ENCODE measurements at regions not wholly inside any gene's neighbourhood (a gene's known extent, or its start where the extent isn't known, plus 50 kb on each side); places are given as distances from the start of the nearest gene placed in this dataset.
A peak's percentile ranks its signal among the peaks of the same experiment; 100 is the strongest.

- no peak for DNase-seq
These were observed 129.6 kb upstream of the SLC1A4 start for GRCh38 chr2:64859312-64860212.

- DNase-seq = no peak
These were observed 128.8 kb upstream of the SLC1A4 start for GRCh38 chr2:64860276-64860885.

GRCh38 chr2:64860936-64861335 is 128.3 kb upstream of the SLC1A4 start:
- DNase-seq = no peak

GRCh38 chr2:64861452-64862397 is 127.5 kb upstream of the SLC1A4 start:
- no peak for DNase-seq

GRCh38 chr2:64862623-64863022 is 126.6 kb upstream of the SLC1A4 start:
- no peak for DNase-seq

- DNase-seq = no peak
These were observed 125.9 kb upstream of the SLC1A4 start for GRCh38 chr2:64863097-64863820.

GRCh38 chr2:64865073-64865830 is 123.9 kb upstream of the SLC1A4 start:
- DNase-seq = no peak

GRCh38 chr2:64865831-64866345 is 123.3 kb upstream of the SLC1A4 start:
- DNase-seq = no peak

- DNase-seq = no peak
These were observed 122.4 kb upstream of the SLC1A4 start for GRCh38 chr2:64866797-64867196.

GRCh38 chr2:64867253-64867996 is 121.8 kb upstream of the SLC1A4 start:
- DNase-seq = no peak

GRCh38 chr2:64869126-64869525 is 120.1 kb upstream of the SLC1A4 start:
- DNase-seq = no peak

GRCh38 chr2:64873472-64873924 is 115.7 kb upstream of the SLC1A4 start:
- DNase-seq = peak; percentile 27

GRCh38 chr2:64874593-64874992 is 114.6 kb upstream of the SLC1A4 start:
- no peak for DNase-seq

GRCh38 chr2:64875368-64875767 is 113.8 kb upstream of the SLC1A4 start:
- DNase-seq = no peak

- DNase-seq = no peak
These were observed 113.0 kb upstream of the SLC1A4 start for GRCh38 chr2:64876137-64876647.

- DNase-seq = no peak
These were observed 109.5 kb upstream of the SLC1A4 start for GRCh38 chr2:64879745-64880144.

GRCh38 chr2:64880193-64880951 is 108.8 kb upstream of the SLC1A4 start:
- no peak for DNase-seq

- DNase-seq = no peak
These were observed 108.1 kb upstream of the SLC1A4 start for GRCh38 chr2:64881037-64881492.

GRCh38 chr2:64887565-64887964 is 101.6 kb upstream of the SLC1A4 start:
- DNase-seq = no peak
